ENCODE measurements at regions not wholly inside any gene's neighbourhood (a gene's known extent, or its start where the extent isn't known, plus 50 kb on each side); places are given as distances from the start of the nearest gene placed in this dataset.
"Not testable (repeated sequence)": the region's sequence is repeated elsewhere in the genome, so short reads cannot be mapped to it uniquely, and the experiment has no call there.

- DNase-seq (ENCODE audit: extremely low read depth in 1 of 11, low read depth in 9 of 11, low spot score in 4 of 11) = no peak
These were observed 52.0 kb downstream of the OLIG1 start for GRCh38 chr21:33121715-33122475.

- no peak for DNase-seq (ENCODE audit: extremely low read depth in 1 of 11, low read depth in 9 of 11, low spot score in 4 of 11)
These were observed 52.6 kb downstream of the OLIG1 start for GRCh38 chr21:33122507-33122906.

GRCh38 chr21:33123374-33124123 is 53.6 kb downstream of the OLIG1 start:
- DNase-seq (ENCODE audit: extremely low read depth in 1 of 11, low read depth in 9 of 11, low spot score in 4 of 11) = no peak

GRCh38 chr21:33124889-33125288 is 54.9 kb downstream of the OLIG1 start:
- no peak for DNase-seq (ENCODE audit: extremely low read depth in 1 of 11, low read depth in 9 of 11, low spot score in 4 of 11)

GRCh38 chr21:33125680-33126375 is 55.9 kb downstream of the OLIG1 start:
- no peak for DNase-seq (ENCODE audit: extremely low read depth in 1 of 11, low read depth in 9 of 11, low spot score in 4 of 11)

GRCh38 chr21:33126569-33126968 is 56.6 kb downstream of the OLIG1 start:
- no peak for DNase-seq (ENCODE audit: extremely low read depth in 1 of 11, low read depth in 9 of 11, low spot score in 4 of 11)

- peak in 10 of 11 donors; percentile 48 to 75 (median 61) for DNase-seq (ENCODE audit: extremely low read depth in 1 of 11, low read depth in 9 of 11, low spot score in 4 of 11)
These were observed 57.4 kb downstream of the OLIG1 start for GRCh38 chr21:33127154-33127867.

GRCh38 chr21:33127868-33128242 is 57.9 kb downstream of the OLIG1 start:
- no peak for DNase-seq (ENCODE audit: extremely low read depth in 1 of 11, low read depth in 9 of 11, low spot score in 4 of 11)

GRCh38 chr21:33128538-33128937 is 58.6 kb downstream of the OLIG1 start:
- DNase-seq (ENCODE audit: extremely low read depth in 1 of 11, low read depth in 9 of 11, low spot score in 4 of 11) = no peak

GRCh38 chr21:33132054-33132453 is 62.1 kb downstream of the OLIG1 start:
- DNase-seq (ENCODE audit: extremely low read depth in 1 of 11, low read depth in 9 of 11, low spot score in 4 of 11) = no peak

- DNase-seq (ENCODE audit: extremely low read depth in 1 of 11, low read depth in 9 of 11, low spot score in 4 of 11) = no peak
These were observed 64.0 kb downstream of the OLIG1 start for GRCh38 chr21:33133892-33134291.

GRCh38 chr21:33135925-33136324 is 66.0 kb downstream of the OLIG1 start:
- DNase-seq (ENCODE audit: extremely low read depth in 1 of 11, low read depth in 9 of 11, low spot score in 4 of 11) = no peak

- DNase-seq (ENCODE audit: extremely low read depth in 1 of 11, low read depth in 9 of 11, low spot score in 4 of 11) = no peak
These were observed 67.0 kb downstream of the OLIG1 start for GRCh38 chr21:33136847-33137502.

- no peak for DNase-seq (ENCODE audit: extremely low read depth in 1 of 11, low read depth in 9 of 11, low spot score in 4 of 11)
These were observed 69.1 kb downstream of the OLIG1 start for GRCh38 chr21:33139084-33139483.

- no peak for DNase-seq (ENCODE audit: extremely low read depth in 1 of 11, low read depth in 9 of 11, low spot score in 4 of 11)
These were observed 70.3 kb downstream of the OLIG1 start for GRCh38 chr21:33140288-33140687.

- no peak for DNase-seq (ENCODE audit: extremely low read depth in 1 of 11, low read depth in 9 of 11, low spot score in 4 of 11)
These were observed 76.5 kb downstream of the OLIG1 start for GRCh38 chr21:33146467-33146866.

GRCh38 chr21:33149181-33149580 is 79.2 kb downstream of the OLIG1 start:
- DNase-seq (ENCODE audit: extremely low read depth in 1 of 11, low read depth in 9 of 11, low spot score in 4 of 11) = no peak

GRCh38 chr21:33150968-33151367 is 78.8 kb upstream of the IFNAR2 start:
- not testable (repeated sequence) for DNase-seq (ENCODE audit: extremely low read depth in 1 of 11, low read depth in 9 of 11, low spot score in 4 of 11)

Data from renal cortex interstitium (tissue), 11 donors.